Suppressor macrophage (primary cell): ENCODE measurements at regions not wholly inside any gene's neighbourhood (a gene's known extent, or its start where the extent isn't known, plus 50 kb on each side); places are given as distances from the start of the nearest gene placed in this dataset.
A peak's percentile ranks its signal among the peaks of the same experiment; 100 is the strongest.
"Not testable (repeated sequence)": the region's sequence is repeated elsewhere in the genome, so short reads cannot be mapped to it uniquely, and the experiment has no call there.

ENCODE experiments used
- DNase-seq, 4 experiments: peaks; one replicate each; pipeline ENCODE4 v3.0.0-alpha.2; 2020 to 2022

DNA sequence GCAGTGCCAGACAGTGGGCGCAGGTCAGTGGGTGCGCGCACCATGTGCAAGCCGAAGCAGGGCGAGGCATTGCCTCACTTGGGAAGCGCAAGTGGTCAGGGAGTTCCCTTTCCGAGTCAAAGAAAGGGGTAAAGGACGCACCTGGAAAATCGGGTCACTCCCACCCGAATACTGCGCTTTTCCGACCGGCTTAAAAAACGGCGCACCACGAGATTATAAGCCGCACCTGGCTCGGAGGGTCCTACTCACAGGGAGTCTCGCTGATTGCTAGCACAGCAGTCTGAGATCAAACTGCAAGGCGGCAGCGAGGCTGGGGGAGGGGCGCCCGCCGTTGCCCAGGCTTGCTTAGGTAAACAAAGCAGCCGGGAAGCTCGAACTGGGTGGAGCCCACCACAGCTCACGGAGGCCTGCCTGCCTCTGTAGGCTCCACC is 77.9 kb downstream of the NR4A2 start:
- DNase-seq = not testable (repeated sequence)

DNA sequence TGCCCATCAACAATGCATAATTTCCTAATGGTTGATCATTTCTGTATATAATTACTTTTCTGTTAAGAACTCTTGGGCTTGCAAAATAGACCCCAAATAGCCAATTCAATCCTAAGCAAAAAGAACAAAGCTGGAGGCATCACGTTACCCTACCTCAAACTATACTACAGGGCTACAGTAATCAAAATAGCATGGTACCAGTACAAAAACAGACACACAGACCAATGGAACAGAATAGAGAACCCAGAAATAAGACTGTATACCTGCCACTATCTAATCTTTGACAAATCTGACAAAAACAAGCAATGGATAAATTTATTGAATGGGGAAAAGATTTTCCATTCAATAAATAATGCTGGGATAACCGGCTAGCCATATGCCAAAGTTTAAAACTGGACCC is 78.8 kb downstream of the NR4A2 start:
- DNase-seq = no peak

DNA sequence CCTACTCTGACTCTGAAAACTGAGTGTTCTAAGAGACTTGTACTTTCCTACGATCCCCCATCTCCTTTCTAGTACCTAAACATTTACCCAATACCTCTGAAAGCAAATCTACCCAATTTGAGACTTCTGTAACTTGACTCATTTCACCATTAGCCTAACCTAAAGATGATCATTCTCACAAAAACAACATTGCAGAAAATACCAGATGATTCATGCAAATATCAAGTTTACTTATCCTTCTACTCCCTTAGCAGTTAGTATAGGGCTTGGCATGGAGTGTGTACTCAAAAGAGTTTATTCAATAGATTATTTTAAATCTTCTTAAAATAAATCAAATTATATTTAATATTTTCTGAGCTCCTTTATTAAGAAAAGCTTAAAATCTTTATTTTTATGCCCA is 89.6 kb downstream of the NR4A2 start:
- DNase-seq = no peak

- no peak for DNase-seq
Observed at GRCh38 chr2:156237558-156237957, 95.0 kb downstream of the NR4A2 start.

- no peak for DNase-seq
Observed at GRCh38 chr2:156229724-156230362, 102.7 kb downstream of the NR4A2 start.

DNA sequence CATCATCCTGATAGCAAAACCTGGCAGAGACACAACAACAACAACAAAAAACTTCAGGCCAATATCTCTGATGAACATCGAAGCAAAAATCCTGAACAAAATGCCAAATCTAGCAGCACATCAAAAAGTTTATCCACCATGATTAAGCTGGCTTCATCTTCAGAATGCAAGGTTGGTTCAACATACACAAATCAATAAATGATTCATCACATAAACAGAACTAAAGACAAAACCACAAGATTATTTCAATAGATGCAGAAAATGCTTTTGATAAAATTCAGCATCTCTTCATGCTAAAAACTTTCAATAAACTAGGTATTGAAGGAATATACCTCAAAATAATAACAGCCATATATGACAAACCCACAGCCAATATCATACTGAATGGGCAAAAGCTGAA is 109.2 kb downstream of the NR4A2 start:
- DNase-seq = not testable (repeated sequence)

- DNase-seq = no peak
Observed at GRCh38 chr2:156221703-156222102, 110.8 kb downstream of the NR4A2 start.

DNA sequence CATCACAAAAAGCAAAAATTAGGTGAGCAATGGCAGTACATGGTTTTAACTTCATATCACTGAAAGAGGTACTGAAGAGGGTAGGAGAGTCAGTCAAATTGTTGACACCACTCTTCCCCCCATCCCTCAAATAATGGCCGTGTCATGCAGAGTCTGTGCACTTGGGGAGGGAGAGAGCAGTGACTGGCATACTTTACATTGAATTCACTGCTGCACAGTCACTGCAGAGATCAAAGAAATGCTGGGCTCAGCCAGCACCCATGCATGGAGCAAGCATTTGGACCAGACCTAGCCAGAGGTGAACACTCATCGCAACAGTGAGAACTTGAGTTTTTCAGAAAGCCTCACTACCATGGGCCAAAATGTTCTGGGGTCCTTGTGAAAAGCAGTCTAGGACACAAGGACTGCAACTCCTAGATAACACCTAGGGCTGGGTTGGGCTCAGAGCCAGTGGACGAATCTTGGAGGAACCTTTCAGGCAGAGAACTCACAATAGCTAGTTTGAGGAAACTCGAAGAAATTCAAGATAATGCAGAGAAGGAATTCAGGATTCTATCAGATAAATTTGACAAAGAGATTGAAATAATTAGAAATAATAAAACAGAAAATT is 112.9 kb downstream of the NR4A2 start:
- DNase-seq = no peak

- no peak for DNase-seq
Observed at GRCh38 chr2:156215656-156216055, 116.9 kb downstream of the NR4A2 start.

GRCh38 chr2:156211318-156211717 is 121.2 kb downstream of the NR4A2 start:
- DNase-seq = no peak

- no peak for DNase-seq
Observed at GRCh38 chr2:156206355-156206754, 126.2 kb downstream of the NR4A2 start.

GRCh38 chr2:156199588-156199987 is 132.9 kb downstream of the NR4A2 start:
- no peak for DNase-seq

GRCh38 chr2:156196031-156196430 is 136.5 kb downstream of the NR4A2 start:
- no peak for DNase-seq

DNA sequence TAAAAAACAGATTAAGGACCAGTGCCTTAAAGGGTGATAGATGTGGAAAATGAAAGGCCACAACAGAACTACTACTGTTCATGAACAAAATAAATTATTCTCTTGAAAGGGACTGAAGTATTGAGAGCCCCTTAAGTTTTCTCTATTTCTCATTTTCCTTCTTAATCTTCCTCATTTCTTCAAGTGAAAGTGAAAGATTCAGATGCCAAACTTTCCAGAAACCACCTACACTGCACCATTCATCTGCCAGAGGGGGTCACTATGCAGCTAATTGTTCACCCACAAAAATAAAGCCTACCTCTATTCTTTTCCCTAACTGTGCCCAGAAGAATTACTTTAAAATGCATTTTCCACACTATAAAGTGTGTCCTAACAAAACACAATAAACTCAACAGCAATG is 140.1 kb downstream of the NR4A2 start:
- DNase-seq = peak in 2 of 4 experiments; percentile 5 to 7

GRCh38 chr2:156191527-156191926 is 141.0 kb downstream of the NR4A2 start:
- peak in 1 of 4 experiments; percentile 3 for DNase-seq

DNA sequence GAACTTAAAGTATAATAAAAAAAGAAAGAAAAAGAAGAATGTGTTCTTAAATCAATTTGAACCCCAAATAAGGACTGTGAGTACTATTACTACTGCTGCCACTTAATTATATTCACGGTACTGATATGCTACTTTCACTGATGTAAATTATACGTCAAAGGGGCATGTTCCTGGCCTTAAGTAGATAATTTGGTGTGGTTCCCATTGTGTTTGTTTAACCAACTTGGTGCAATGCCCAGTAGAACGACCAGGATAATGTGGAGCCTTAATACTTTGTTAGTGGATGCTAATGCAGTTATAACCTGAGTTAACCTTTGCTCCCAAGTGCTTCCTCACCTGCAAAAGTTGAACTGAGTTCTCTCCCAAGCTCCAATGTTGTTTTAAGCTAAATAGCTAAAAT is 142.0 kb downstream of the NR4A2 start:
- DNase-seq = no peak

DNA sequence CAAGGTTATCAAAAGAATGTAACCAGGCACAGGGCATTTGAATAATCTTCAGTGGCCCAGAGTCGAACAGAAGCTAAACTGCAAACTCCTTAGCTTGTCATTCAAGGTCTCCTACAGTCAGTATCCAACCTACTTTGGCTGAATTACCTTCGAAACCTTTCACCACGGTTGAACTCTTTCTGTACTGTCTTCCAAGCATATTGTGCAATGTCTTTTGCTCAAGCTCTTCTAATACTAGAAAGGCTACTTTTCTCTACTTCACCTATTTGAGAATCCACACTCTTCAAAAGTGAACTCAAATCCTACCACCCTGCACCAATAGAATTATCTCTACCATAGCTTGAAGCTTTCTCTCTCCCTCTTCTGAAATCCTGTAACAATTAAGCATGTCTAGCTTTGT is 142.9 kb downstream of the NR4A2 start:
- no peak for DNase-seq

DNA sequence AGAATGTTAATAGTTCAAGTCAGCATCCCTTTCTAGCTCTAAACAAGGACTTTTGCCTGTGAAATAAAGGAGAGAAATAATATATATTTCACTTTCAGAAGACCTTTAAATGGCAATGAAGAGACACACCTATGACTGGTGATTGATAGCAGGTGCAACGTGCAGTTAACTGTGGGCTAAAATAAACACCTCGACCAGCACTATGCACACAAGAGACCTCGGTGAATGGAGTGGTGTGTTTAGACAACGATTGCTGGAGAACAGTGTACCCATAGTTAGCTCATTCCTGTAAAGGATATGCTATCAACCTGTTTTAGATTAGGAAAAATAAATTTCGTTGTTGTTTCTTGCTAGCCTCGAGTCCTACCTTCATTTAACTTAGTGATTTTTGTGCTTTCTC is 143.4 kb downstream of the NR4A2 start:
- DNase-seq = no peak

- DNase-seq = peak; percentile 4 to 23 (median 18)
Observed at GRCh38 chr2:156182132-156182531, 150.4 kb downstream of the NR4A2 start.

DNA sequence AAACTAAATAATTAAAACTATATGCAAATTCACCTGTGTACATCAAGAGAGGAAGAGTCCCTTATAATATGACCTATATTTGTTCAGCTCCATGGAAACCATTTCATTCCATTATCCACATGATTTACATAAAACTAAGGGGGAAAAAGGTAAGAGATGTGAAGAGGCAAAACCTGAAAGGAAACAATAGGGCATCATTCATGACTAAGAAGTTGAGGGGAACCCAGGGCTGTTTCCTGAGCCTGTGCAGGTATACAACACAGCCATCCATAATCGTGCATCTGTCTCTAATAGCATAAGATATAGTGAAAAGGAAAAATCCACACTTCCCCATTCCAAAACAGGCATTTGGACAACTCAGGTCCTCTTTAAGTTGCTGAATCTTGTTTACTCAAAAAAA is 151.3 kb downstream of the NR4A2 start:
- DNase-seq = no peak

DNA sequence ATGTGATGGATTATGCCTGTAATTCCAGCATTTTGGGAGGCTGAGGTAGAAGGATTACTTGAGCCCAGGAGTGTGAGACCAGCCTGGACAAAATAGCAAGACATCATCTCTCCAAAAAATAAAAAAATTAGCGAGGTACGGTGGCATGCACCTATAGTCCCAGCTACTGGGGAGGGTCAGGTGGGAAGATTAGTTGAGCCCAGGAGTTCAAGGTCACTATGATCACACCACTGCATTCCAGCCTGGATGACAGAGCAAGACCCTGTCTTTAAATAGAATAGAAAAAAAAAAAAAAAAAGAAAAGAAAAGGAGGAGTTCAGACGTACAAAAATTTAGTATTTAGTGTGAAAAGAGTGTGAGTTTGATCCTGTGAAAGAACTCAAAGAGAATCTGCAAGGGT is 154.9 kb downstream of the NR4A2 start:
- DNase-seq = no peak

DNA sequence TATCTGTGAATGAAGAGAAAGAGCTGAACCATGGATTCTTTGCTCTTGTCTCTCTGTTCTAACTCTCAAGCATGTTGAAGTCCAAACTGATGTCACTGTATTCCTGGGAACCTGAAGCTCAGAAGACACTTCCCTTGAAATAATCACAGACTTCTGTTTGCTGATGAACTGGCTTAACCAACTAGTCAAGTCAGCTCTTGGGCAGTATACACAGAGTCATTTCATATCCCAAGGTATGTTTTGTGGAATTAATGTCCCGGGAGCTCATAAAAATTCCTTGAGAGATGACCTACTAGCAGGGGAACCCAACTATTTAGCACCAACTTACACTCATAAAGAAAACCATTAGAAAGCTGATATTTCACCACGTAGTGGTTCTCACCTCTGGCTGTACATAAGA is 156.6 kb downstream of the NR4A2 start:
- DNase-seq = no peak

GRCh38 chr2:156170929-156171328 is 161.6 kb downstream of the NR4A2 start:
- DNase-seq = no peak

DNA sequence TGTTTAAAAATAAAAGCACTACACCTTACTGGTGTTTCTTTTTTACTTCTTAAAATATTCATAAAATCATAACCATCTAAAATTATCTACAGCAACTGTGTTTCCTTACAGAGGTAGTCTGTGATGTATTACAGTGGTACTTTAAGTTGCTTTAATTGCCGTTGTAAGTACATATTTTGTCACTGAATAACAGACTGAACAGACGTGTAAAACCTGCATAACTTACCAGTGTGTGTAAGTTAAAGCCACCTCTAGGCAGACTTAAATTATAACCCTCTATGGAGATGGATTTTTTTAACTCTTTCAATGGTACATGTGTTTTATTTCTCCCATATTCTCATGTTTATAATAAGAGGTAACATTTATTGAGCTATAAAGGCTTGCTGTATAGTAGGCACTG is 166.8 kb downstream of the NR4A2 start:
- no peak for DNase-seq
